CD4-positive, alpha-beta T cell (primary cell): ENCODE measurements at regions not wholly inside any gene's neighbourhood (a gene's known extent, or its start where the extent isn't known, plus 50 kb on each side); places are given as distances from the start of the nearest gene placed in this dataset.

Experiments used
- ATAC-seq: fragments of 200-7000 bp; cut with Tn5 transposase; one replicate; pipeline ENCODE4 v1.10.0; 2022; ENCODE audit warnings: mild to moderate bottlenecking; ENCODE audit not compliant: poor library complexity
- CTCF ChIA-PET: fragments of 350-600 bp; sonication (Branson Sonifier 250); formaldehyde crosslinking; loops from one replicate; lab custom pipeline; 2021; ENCODE audit warnings: antibody characterized with exemption, inconsistent platforms; lab: Charles Lee
- POLR2A ChIA-PET: fragments of 350-600 bp; sonication (Branson Sonifier 250); formaldehyde crosslinking; loops from one replicate; lab custom pipeline; 2021; ENCODE audit warnings: antibody characterized with exemption, inconsistent platforms; lab: Charles Lee
- DNase-seq, 14 experiments: peaks; one replicate each; pipeline ENCODE4 v3.0.0-alpha.2; 2013 to 2020; ENCODE audit warnings: mixed read lengths in 2 of 14
- H3K27ac ChIP-seq, 2 donors: one replicate each; pipeline versions ENCODE4 v1.5.1 to v1.7.0; 2013; ENCODE audit warnings: low read length in 2 of 2, low read depth in 1 of 2, mild to moderate bottlenecking in 1 of 2
- H3K27me3 ChIP-seq, 2 experiments: 1 replicate in 1 of 2; 2 replicates in 1 of 2; pipeline versions ENCODE4 v1.6.1 to v1.7.0; 2013; ENCODE audit warnings: low read length in 2 of 2, control low read depth in 1 of 2, mild to moderate bottlenecking in 1 of 2, moderate library complexity in 1 of 2; ENCODE audit not compliant: insufficient read depth in 2 of 2, control insufficient read depth in 1 of 2
- H3K36me3 ChIP-seq: one replicate; pipeline ENCODE4 v1.6.1; 2013; ENCODE audit warnings: low read length, control low read depth; ENCODE audit not compliant: insufficient read depth
- H3K4me1 ChIP-seq: one replicate; pipeline ENCODE4 v1.6.1; 2013; ENCODE audit warnings: low read length, control low read depth; ENCODE audit not compliant: insufficient read depth
- H3K4me3 ChIP-seq: one replicate; pipeline ENCODE4 v1.5.1; 2013; ENCODE audit warnings: mild to moderate bottlenecking, low read length, moderate library complexity
- H3K9me3 ChIP-seq, 2 experiments: 1 replicate in 1 of 2; 2 replicates in 1 of 2; pipeline versions ENCODE4 v1.6.1 to v1.7.0; 2013; ENCODE audit warnings: low read length in 2 of 2, mild to moderate bottlenecking in 2 of 2, control low read depth in 1 of 2, moderate library complexity in 1 of 2; ENCODE audit not compliant: control insufficient read depth in 1 of 2, insufficient read depth in 1 of 2
- H3K27ac Mint-ChIP-seq: one replicate; pipeline ENCODE4 v1.8.0; 2020; ENCODE audit warnings: mixed read lengths
- H3K27me3 Mint-ChIP-seq: one replicate; pipeline ENCODE4 v1.8.0; 2021; ENCODE audit warnings: mixed read lengths
- H3K36me3 Mint-ChIP-seq: one replicate; pipeline ENCODE4 v1.8.0; 2021; ENCODE audit warnings: low read depth, mixed read lengths
- H3K4me1 Mint-ChIP-seq: one replicate; pipeline ENCODE4 v1.8.0; 2021; ENCODE audit warnings: low read depth, mixed read lengths
- H3K4me3 Mint-ChIP-seq: one replicate; pipeline ENCODE4 v1.8.0; 2020; ENCODE audit warnings: mild to moderate bottlenecking, mixed read lengths
- H3K9me3 Mint-ChIP-seq: one replicate; pipeline ENCODE4 v1.8.0; 2020; ENCODE audit warnings: mixed read lengths
- intact Hi-C, 2 experiments: fragments of 100-400 bp; cut with DNase I in 1 of 2; cut with micrococcal nuclease in 1 of 2; formaldehyde crosslinking; loops; one replicate each; pipeline versions ENCODE4 v1.15.1 to v1.9.0; 2023 to 2025; cut with DNase I, micrococcal nuclease
- TF ChIP-seq, protein P1 (sequence below): fragments of 200-600 bp; IDR thresholded peaks from one replicate; pipeline ENCODE4 v1.8.0; 2022; ENCODE audit warnings: antibody characterized with exemption, mild to moderate bottlenecking

DNA sequence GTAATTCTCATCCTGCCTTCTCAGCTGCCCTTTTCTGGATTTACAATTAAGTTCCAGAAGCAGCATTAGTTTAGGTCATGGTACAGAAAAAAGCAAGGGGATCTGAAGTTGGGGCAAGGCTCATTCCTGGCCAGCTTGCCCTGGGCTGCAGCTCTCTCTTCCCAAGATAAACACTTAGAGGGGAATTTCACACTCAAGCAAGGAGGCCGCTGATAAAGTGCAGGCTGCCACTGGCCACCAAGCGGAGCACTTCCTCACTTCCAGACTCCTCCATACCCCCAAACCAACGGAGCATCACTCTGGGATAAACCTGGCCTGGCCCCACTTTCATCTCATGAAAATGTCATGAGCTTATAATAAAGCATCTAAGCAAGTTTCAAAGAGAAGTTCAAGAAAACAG is 445.5 kb upstream of the MKI67 start:
- Histone ChIP-seq H3K36me3 (no peaks in the 10 kb centered on the region), H3K27me3 (no peaks in the 10 kb centered on the region), H3K9me3 (peaks cover 0 to 22% of the 10 kb centered on the region in 2 experiments), H3K4me1 (no peaks in the 10 kb centered on the region), H3K4me3 (no peak overlapping the region), H3K27ac (no peak overlapping the region)
- Mint-ChIP-seq H3K9me3 (no peaks in the 10 kb centered on the region), H3K36me3 (no peaks in the 10 kb centered on the region), H3K27me3 (no peaks in the 10 kb centered on the region), H3K4me1 (no peaks in the 10 kb centered on the region), H3K27ac (no peak overlapping the region), H3K4me3 (no peak overlapping the region)
- TF ChIP-seq, protein P1, sequence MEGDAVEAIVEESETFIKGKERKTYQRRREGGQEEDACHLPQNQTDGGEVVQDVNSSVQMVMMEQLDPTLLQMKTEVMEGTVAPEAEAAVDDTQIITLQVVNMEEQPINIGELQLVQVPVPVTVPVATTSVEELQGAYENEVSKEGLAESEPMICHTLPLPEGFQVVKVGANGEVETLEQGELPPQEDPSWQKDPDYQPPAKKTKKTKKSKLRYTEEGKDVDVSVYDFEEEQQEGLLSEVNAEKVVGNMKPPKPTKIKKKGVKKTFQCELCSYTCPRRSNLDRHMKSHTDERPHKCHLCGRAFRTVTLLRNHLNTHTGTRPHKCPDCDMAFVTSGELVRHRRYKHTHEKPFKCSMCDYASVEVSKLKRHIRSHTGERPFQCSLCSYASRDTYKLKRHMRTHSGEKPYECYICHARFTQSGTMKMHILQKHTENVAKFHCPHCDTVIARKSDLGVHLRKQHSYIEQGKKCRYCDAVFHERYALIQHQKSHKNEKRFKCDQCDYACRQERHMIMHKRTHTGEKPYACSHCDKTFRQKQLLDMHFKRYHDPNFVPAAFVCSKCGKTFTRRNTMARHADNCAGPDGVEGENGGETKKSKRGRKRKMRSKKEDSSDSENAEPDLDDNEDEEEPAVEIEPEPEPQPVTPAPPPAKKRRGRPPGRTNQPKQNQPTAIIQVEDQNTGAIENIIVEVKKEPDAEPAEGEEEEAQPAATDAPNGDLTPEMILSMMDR: no peak
- intact Hi-C loops: no loop called here
- CTCF ChIA-PET: no interaction called here
- DNase-seq: no peak
- POLR2A ChIA-PET: no interaction called here
- no peak for ATAC-seq

DNA sequence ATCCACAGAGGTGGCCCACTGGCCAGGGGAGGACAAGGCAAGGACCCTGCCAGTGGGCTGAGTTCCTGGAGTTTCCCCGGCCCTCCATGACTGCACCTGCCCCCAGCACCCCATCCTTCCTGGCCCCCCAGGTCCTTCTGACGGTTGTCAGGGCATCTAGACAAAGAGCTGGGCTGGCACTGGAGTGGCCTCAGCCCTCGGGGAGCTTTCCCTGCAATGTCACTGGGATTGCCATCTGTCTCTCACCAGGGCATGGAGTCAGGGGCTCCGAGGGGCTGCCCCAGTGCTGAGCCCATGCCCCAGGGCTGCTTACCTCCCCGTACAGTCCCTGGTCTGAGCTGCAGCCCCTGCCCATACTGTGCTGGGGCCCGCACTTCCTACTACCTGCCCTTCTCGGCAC is 446.5 kb upstream of the MKI67 start:
- Histone ChIP-seq H3K4me1 (no peaks in the 10 kb centered on the region), H3K27me3 (no peaks in the 10 kb centered on the region), H3K9me3 (peaks cover 0 to 22% of the 10 kb centered on the region in 2 experiments), H3K27ac (no peak overlapping the region), H3K4me3 (no peak overlapping the region), H3K36me3 (no peaks in the 10 kb centered on the region)
- Mint-ChIP-seq H3K4me1 (no peaks in the 10 kb centered on the region), H3K27me3 (no peaks in the 10 kb centered on the region), H3K9me3 (no peaks in the 10 kb centered on the region), H3K36me3 (no peaks in the 10 kb centered on the region), H3K4me3 (no peak overlapping the region), H3K27ac (no peak overlapping the region)
- ChIA-PET CTCF (no interaction called here), POLR2A (no interaction called here)
- ATAC-seq (no peak), DNase-seq (no peak)
- intact Hi-C loops: no loop called here
- TF ChIP-seq, protein P1: no peak

DNA sequence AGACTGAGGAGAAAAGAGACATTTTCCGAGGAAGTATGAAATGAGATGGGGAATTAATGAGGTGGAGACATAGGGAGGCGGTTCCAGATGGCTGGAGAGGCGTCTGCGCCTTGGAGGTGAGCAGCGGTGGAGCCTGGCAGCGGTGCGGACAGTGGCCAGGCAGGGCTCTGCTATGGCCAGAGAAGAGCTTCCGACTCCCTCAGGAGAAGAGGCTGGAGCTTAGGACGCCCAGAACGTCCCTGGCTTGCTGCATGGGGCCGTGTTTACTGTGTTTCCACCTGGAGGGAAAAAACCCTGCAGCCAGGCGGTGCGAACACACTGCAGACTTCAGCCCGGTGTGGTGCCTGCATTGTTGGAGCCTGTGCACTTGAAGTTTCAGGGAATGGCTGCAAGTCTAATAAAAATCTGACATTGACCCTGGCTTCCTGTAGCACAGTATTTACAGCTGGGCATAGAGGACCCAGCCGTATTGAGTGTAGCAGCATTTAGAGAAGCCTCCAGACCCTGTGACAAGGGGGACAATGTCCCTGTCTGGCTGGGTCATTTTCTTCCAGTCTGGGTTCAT is 447.1 kb upstream of the MKI67 start:
- no peak overlapping the region for H3K27ac ChIP-seq
- H3K4me1 Mint-ChIP-seq: no peaks in the 10 kb centered on the region
- DNase-seq (no peak), ATAC-seq (no peak)
- no peak overlapping the region for H3K4me3 ChIP-seq
- H3K9me3 ChIP-seq: peaks cover 0 to 16% of the 10 kb centered on the region in 2 experiments
- H3K27me3 ChIP-seq: no peaks in the 10 kb centered on the region
- no peaks in the 10 kb centered on the region for H3K9me3 Mint-ChIP-seq
- ChIA-PET POLR2A (no interaction called here), CTCF (no interaction called here)
- no peak overlapping the region for H3K4me3 Mint-ChIP-seq
- H3K27me3 Mint-ChIP-seq: no peaks in the 10 kb centered on the region
- intact Hi-C loops: no loop called here
- H3K36me3 ChIP-seq: no peaks in the 10 kb centered on the region
- H3K36me3 Mint-ChIP-seq: no peaks in the 10 kb centered on the region
- no peaks in the 10 kb centered on the region for H3K4me1 ChIP-seq
- no peak overlapping the region for H3K27ac Mint-ChIP-seq
- TF ChIP-seq, protein P1: no peak
